HCT116 (cell line): ENCODE measurements at regions not wholly inside any gene's neighbourhood (a gene's known extent, or its start where the extent isn't known, plus 50 kb on each side); places are given as distances from the start of the nearest gene placed in this dataset.

Experiments
- ATAC-seq: fragments of 200-7000 bp; cut with Tn5 transposase; 2 replicates; pipeline ENCODE4 v1.9.1; 2020; ENCODE audit warnings: mild to moderate bottlenecking, moderate library complexity
- BruUV-seq: library from RNA; stranded (reverse); fragments of 400-500 nt; replicated peaks from 2 replicates; lab custom pipeline; 2021; lab: Mats Ljungman, UMichigan
- CTCF ChIA-PET: fragments of 300-600 bp; sonication (Branson Sonifier 250); formaldehyde crosslinking; loops from one replicate; lab custom pipeline; 2021; ENCODE audit warnings: antibody characterized with exemption; lab: Charles Lee
- POLR2A ChIA-PET: fragments of 300-600, 350-600 bp; sonication (Branson Sonifier 250); formaldehyde crosslinking; loops from one replicate; lab custom pipeline; 2021; ENCODE audit warnings: antibody characterized with exemption; lab: Charles Lee
- RAD21 ChIA-PET, 2 experiments: fragments of 300-600 bp; sonication (Branson Sonifier 250); formaldehyde crosslinking; loops; one replicate each; lab custom pipeline; 2023; ENCODE audit warnings: low total read pairs in 2 of 2; ENCODE audit not compliant: uncharacterized antibody in 2 of 2, unreplicated experiment in 2 of 2, low non-redundant PET in 1 of 2; lab: Charles Lee
- DNase-seq: peaks from one replicate; pipeline ENCODE4 v3.0.0-alpha.2; 2010; ENCODE audit warnings: low read depth, low spot score
- H2AFZ ChIP-seq: fragments of 200-600 bp; shearing (Covaris generic), sonication (generic); 2 replicates; pipeline ENCODE4 v1.6.1; 2017; ENCODE audit warnings: low read depth, mixed run types, mixed read lengths, antibody characterized with exemption, low read length; ENCODE audit not compliant: poor library complexity, severe bottlenecking
- H3K27ac ChIP-seq: 2 replicates; pipeline ENCODE4 v1.5.1; 2012; ENCODE audit warnings: low read depth, low read length
- H3K27me3 ChIP-seq: fragments of 200-600 bp; sonication (generic); 2 replicates; pipeline ENCODE4 v1.6.1; 2016; ENCODE audit warnings: mixed run types, low read length, mixed read lengths; ENCODE audit not compliant: insufficient read depth
- H3K36me3 ChIP-seq, 2 experiments: fragments of 200-500 bp in 1 of 2; fragments of 200-600 bp in 1 of 2; sonication (Bioruptor generic) in 1 of 2; sonication (generic) in 1 of 2; 2 replicates each; pipeline versions ENCODE4 v1.5.1 to v1.6.1; 2014 to 2016; ENCODE audit warnings: low read length in 2 of 2, inconsistent platforms in 1 of 2, mixed read lengths in 1 of 2, mixed run types in 1 of 2; ENCODE audit not compliant: insufficient read depth in 2 of 2, control insufficient read depth in 1 of 2
- H3K4me1 ChIP-seq, 2 experiments: fragments of 200-600 bp in 1 of 2; sonication (generic) in 1 of 2; 2 replicates each; pipeline versions ENCODE4 v1.5.1 to v1.6.1; 2012 to 2017; ENCODE audit warnings: low read length in 2 of 2, inconsistent platforms in 1 of 2, mild to moderate bottlenecking in 1 of 2, mixed read lengths in 1 of 2, mixed run types in 1 of 2, moderate library complexity in 1 of 2; ENCODE audit not compliant: insufficient read depth in 2 of 2, control insufficient read depth in 1 of 2
- H3K4me2 ChIP-seq: fragments of 200-600 bp; sonication (generic); 2 replicates; pipeline ENCODE4 v1.6.1; 2017; ENCODE audit warnings: mixed run types, low read length, mixed read lengths
- H3K4me3 ChIP-seq, 2 experiments: fragments of 200-600 bp in 1 of 2; sonication (generic) in 1 of 2; replicated peaks in 1 of 2; 2 replicates each; pipeline ENCODE4 v1.5.1; 2011 to 2016; ENCODE audit warnings: low read length in 2 of 2, control low read depth in 1 of 2, low read depth in 1 of 2, mild to moderate bottlenecking in 1 of 2, mixed read lengths in 1 of 2, mixed run types in 1 of 2
- H3K79me2 ChIP-seq: fragments of 200-600 bp; sonication (generic); 2 replicates; pipeline ENCODE4 v1.6.1; 2017; ENCODE audit warnings: mild to moderate bottlenecking, mixed run types, low read length, moderate library complexity, mixed read lengths; ENCODE audit not compliant: insufficient read depth
- H3K9ac ChIP-seq: fragments of 200-600 bp; sonication (generic); 2 replicates; pipeline ENCODE4 v1.6.1; 2016; ENCODE audit warnings: low read length, mixed read lengths
- H3K9me2 ChIP-seq: fragments of 200-600 bp; sonication (generic), shearing (Covaris generic); 2 replicates; pipeline ENCODE4 v1.6.1; 2017; ENCODE audit warnings: mixed run types, mild to moderate bottlenecking, moderate library complexity; ENCODE audit not compliant: insufficient read depth
- H3K9me3 ChIP-seq, 2 experiments: fragments of 200-500 bp in 1 of 2; fragments of 200-600 bp in 1 of 2; sonication (Bioruptor generic) in 1 of 2; sonication (generic) in 1 of 2; 2 replicates each; pipeline ENCODE4 v1.6.1; 2014 to 2017; ENCODE audit warnings: low read length in 2 of 2, mixed read lengths in 2 of 2, inconsistent platforms in 1 of 2, low read depth in 1 of 2, mild to moderate bottlenecking in 1 of 2, mixed run types in 1 of 2, moderate library complexity in 1 of 2; ENCODE audit not compliant: control insufficient read depth in 1 of 2, insufficient read depth in 1 of 2
- H4K20me1 ChIP-seq: fragments of 200-600 bp; sonication (generic), shearing (Covaris generic); 2 replicates; pipeline ENCODE4 v1.6.1; 2017; ENCODE audit warnings: mixed run types, mild to moderate bottlenecking, moderate library complexity; ENCODE audit not compliant: insufficient read depth
- CBX3 ChIP-seq: IDR thresholded peaks from 2 replicates; pipeline ENCODE4 v1.6.1; 2012; ENCODE audit warnings: low read depth
- CEBPB ChIP-seq: IDR thresholded peaks from 2 replicates; pipeline ENCODE4 v1.6.1; 2012; ENCODE audit warnings: low read depth
- EGR1 ChIP-seq: IDR thresholded peaks from 2 replicates; pipeline ENCODE4 v1.6.1; 2012; ENCODE audit warnings: low read depth
- ELF1 ChIP-seq: IDR thresholded peaks from 2 replicates; pipeline ENCODE4 v1.6.1; 2012; ENCODE audit warnings: low read depth, borderline replicate concordance
- EZH2 ChIP-seq: fragments of 200-600 bp; sonication (generic); IDR thresholded peaks from 2 replicates; pipeline ENCODE4 v1.6.1; 2017; ENCODE audit warnings: antibody characterized with exemption, mixed run types
- EZH2phosphoT487 ChIP-seq: fragments of 200-600 bp; IDR thresholded peaks from 2 replicates; pipeline ENCODE4 v1.6.1; 2018; ENCODE audit warnings: antibody characterized with exemption, borderline replicate concordance
- FOSL1 ChIP-seq: IDR thresholded peaks from 2 replicates; pipeline ENCODE4 v1.6.1; 2012; ENCODE audit warnings: low read depth
- POLR2AphosphoS5 ChIP-seq: IDR thresholded peaks from 2 replicates; pipeline ENCODE4 v1.6.1; 2011; ENCODE audit warnings: mild to moderate bottlenecking, low read depth, low read length, moderate library complexity
- SIN3A ChIP-seq: IDR thresholded peaks from 2 replicates; pipeline ENCODE4 v1.6.1; 2012; ENCODE audit warnings: low read depth
- SP1 ChIP-seq: IDR thresholded peaks from 2 replicates; pipeline ENCODE4 v1.6.1; 2012; ENCODE audit warnings: low read depth
- SRF ChIP-seq: IDR thresholded peaks from 2 replicates; pipeline ENCODE4 v1.6.1; 2012; ENCODE audit warnings: low read depth
- TCF7L2 ChIP-seq: IDR thresholded peaks from 2 replicates; pipeline ENCODE4 v1.7.0; 2011; ENCODE audit warnings: borderline replicate concordance, inconsistent platforms; ENCODE audit not compliant: insufficient read depth, insufficient read length; ENCODE audit errors: extremely low read depth
- ZFX ChIP-seq: fragments of 450-650 bp; IDR thresholded peaks from 2 replicates; pipeline ENCODE4 v1.6.1; 2017
- ZNF274 ChIP-seq: fragments of 200-500 bp; sonication (Bioruptor generic); IDR thresholded peaks from 2 replicates; pipeline ENCODE4 v1.6.1; 2014; ENCODE audit warnings: mild to moderate bottlenecking, low read depth, low read length, inconsistent platforms
- intact Hi-C: fragments of 100-400 bp; cut with micrococcal nuclease; formaldehyde crosslinking; loops from 2 replicates; pipeline ENCODE4 v1.10.0; 2022
- TF ChIP-seq, protein P1 (sequence below): IDR thresholded peaks from 2 replicates; pipeline ENCODE4 v1.6.1; 2011; ENCODE audit warnings: mild to moderate bottlenecking, low read length, moderate library complexity; ENCODE audit not compliant: insufficient replicate concordance; ENCODE audit errors: extremely low read depth
- TF ChIP-seq, protein P2 (sequence below): IDR thresholded peaks from 2 replicates; pipeline ENCODE4 v1.6.1; 2012; ENCODE audit warnings: low read depth
- TF ChIP-seq, protein P3 (sequence below), 3 experiments: fragments of 200-600 bp in 1 of 3; sonication (generic) in 1 of 3; IDR thresholded peaks in 2 of 3; conservative IDR thresholded peaks in 1 of 3; 2 replicates each; pipeline ENCODE4 v1.5.1; 2012 to 2017; ENCODE audit warnings: low read depth in 2 of 3, low read length in 2 of 3, antibody characterized with exemption in 1 of 3, borderline replicate concordance in 1 of 3, control low read depth in 1 of 3, mild to moderate bottlenecking in 1 of 3, mixed read lengths in 1 of 3, mixed run types in 1 of 3, moderate library complexity in 1 of 3; ENCODE audit not compliant: insufficient read depth in 1 of 3
- TF ChIP-seq, protein P4 (sequence below): IDR thresholded peaks from 2 replicates; pipeline ENCODE4 v1.6.1; 2012

DNA sequence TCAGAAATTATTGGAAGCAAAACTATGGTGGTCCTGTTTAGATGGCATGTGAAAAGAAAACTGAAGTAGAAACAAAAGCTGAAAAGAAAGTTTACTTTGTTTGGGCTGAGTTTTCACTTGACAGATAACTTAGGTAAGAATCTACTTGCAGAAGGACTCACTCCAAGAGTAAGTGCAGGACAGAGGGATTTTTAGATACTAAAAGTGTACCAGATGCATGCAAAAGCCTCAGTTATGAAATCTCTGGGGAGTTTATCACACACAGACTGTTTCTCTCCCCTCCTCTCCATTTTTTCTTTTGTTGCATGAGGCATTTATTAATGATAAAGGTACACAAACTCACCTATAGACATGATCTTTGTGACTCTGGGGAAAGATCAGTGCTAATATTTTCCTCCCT, 127.5 kb upstream of the GIMD1 start:
- Histone ChIP-seq H3K79me2 (no peaks in the 10 kb centered on the region), H3K27ac (no peak overlapping the region), H3K27me3 (no peaks in the 10 kb centered on the region), H3K4me3 (no peak overlapping the region), H3K9me2 (no peaks in the 10 kb centered on the region), H3K4me2 (no peak overlapping the region), H2AFZ (no peak overlapping the region), H3K9ac (no peak overlapping the region), H3K36me3 (no peaks in the 10 kb centered on the region), H4K20me1 (no peaks in the 10 kb centered on the region), H3K9me3 (no peaks in the 10 kb centered on the region), H3K4me1 (no peaks in the 10 kb centered on the region)
- ATAC-seq (no peak), DNase-seq (no peak)
- RAD21 ChIA-PET = no interaction called here
- CTCF ChIA-PET = no interaction called here
- intact Hi-C loops = no loop called here
- TF ChIP-seq, protein P1, sequence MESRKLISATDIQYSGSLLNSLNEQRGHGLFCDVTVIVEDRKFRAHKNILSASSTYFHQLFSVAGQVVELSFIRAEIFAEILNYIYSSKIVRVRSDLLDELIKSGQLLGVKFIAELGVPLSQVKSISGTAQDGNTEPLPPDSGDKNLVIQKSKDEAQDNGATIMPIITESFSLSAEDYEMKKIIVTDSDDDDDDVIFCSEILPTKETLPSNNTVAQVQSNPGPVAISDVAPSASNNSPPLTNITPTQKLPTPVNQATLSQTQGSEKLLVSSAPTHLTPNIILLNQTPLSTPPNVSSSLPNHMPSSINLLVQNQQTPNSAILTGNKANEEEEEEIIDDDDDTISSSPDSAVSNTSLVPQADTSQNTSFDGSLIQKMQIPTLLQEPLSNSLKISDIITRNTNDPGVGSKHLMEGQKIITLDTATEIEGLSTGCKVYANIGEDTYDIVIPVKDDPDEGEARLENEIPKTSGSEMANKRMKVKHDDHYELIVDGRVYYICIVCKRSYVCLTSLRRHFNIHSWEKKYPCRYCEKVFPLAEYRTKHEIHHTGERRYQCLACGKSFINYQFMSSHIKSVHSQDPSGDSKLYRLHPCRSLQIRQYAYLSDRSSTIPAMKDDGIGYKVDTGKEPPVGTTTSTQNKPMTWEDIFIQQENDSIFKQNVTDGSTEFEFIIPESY = no peak
- TF ChIP-seq, protein P2, sequence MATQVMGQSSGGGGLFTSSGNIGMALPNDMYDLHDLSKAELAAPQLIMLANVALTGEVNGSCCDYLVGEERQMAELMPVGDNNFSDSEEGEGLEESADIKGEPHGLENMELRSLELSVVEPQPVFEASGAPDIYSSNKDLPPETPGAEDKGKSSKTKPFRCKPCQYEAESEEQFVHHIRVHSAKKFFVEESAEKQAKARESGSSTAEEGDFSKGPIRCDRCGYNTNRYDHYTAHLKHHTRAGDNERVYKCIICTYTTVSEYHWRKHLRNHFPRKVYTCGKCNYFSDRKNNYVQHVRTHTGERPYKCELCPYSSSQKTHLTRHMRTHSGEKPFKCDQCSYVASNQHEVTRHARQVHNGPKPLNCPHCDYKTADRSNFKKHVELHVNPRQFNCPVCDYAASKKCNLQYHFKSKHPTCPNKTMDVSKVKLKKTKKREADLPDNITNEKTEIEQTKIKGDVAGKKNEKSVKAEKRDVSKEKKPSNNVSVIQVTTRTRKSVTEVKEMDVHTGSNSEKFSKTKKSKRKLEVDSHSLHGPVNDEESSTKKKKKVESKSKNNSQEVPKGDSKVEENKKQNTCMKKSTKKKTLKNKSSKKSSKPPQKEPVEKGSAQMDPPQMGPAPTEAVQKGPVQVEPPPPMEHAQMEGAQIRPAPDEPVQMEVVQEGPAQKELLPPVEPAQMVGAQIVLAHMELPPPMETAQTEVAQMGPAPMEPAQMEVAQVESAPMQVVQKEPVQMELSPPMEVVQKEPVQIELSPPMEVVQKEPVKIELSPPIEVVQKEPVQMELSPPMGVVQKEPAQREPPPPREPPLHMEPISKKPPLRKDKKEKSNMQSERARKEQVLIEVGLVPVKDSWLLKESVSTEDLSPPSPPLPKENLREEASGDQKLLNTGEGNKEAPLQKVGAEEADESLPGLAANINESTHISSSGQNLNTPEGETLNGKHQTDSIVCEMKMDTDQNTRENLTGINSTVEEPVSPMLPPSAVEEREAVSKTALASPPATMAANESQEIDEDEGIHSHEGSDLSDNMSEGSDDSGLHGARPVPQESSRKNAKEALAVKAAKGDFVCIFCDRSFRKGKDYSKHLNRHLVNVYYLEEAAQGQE = no peak
- TF ChIP-seq EGR1 (no peak), EZH2 (no peak), SRF (no peak), CBX3 (no peak), ZFX (no peak), ZNF274 (no peak), SP1 (no peak), POLR2AphosphoS5 (no peak), FOSL1 (no peak), CEBPB (no peak), EZH2phosphoT487 (no peak), ELF1 (no peak), SIN3A (no peak), TCF7L2 (no peak)
- TF ChIP-seq, protein P3, sequence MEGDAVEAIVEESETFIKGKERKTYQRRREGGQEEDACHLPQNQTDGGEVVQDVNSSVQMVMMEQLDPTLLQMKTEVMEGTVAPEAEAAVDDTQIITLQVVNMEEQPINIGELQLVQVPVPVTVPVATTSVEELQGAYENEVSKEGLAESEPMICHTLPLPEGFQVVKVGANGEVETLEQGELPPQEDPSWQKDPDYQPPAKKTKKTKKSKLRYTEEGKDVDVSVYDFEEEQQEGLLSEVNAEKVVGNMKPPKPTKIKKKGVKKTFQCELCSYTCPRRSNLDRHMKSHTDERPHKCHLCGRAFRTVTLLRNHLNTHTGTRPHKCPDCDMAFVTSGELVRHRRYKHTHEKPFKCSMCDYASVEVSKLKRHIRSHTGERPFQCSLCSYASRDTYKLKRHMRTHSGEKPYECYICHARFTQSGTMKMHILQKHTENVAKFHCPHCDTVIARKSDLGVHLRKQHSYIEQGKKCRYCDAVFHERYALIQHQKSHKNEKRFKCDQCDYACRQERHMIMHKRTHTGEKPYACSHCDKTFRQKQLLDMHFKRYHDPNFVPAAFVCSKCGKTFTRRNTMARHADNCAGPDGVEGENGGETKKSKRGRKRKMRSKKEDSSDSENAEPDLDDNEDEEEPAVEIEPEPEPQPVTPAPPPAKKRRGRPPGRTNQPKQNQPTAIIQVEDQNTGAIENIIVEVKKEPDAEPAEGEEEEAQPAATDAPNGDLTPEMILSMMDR (IDR thresholded peaks at IDR 0.05 in 2 of 3, conservative IDR thresholded peaks at IDR 0.05 in 1 of 3; ENCODE audit: borderline replicate concordance in 1 of 3, insufficient read depth in 1 of 3, low read depth in 2 of 3, low read length in 2 of 3) = no peak
- TF ChIP-seq, protein P4, sequence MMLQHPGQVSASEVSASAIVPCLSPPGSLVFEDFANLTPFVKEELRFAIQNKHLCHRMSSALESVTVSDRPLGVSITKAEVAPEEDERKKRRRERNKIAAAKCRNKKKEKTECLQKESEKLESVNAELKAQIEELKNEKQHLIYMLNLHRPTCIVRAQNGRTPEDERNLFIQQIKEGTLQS = no peak
- POLR2A ChIA-PET = no interaction called here
- no TSS peak for BruUV-seq
